SK-N-SH (cell line): ENCODE measurements at regions not wholly inside any gene's neighbourhood (a gene's known extent, or its start where the extent isn't known, plus 50 kb on each side); places are given as distances from the start of the nearest gene placed in this dataset.

Experiments used
- CTCF ChIA-PET: fragments of 300-600, 350-600 bp; formaldehyde crosslinking; extraction: SDS; loops from one replicate; lab custom pipeline; 2021; lab: Yijun Ruan, JAX
- POLR2A ChIA-PET: fragments of 350-600 bp; sonication (Branson Sonifier 250); formaldehyde crosslinking; extraction: SDS; loops from one replicate; lab custom pipeline; 2020; ENCODE audit warnings: antibody characterized with exemption, inconsistent platforms; lab: Yijun Ruan, JAX
- DNase-seq: peaks from one replicate; pipeline ENCODE4 v3.0.0; 2012
- H2AFZ ChIP-seq: fragments of 200-600 bp; sonication (generic); 2 replicates; pipeline ENCODE4 v1.8.1; 2016; ENCODE audit warnings: antibody characterized with exemption, mild to moderate bottlenecking, low read depth
- H3F3A ChIP-seq: fragments of 200-600 bp; sonication (generic); replicated peaks from 2 replicates; pipeline ENCODE3; 2016; ENCODE audit warnings: antibody characterized with exemption, mild to moderate bottlenecking; ENCODE audit not compliant: insufficient read depth
- H3K27ac ChIP-seq, 2 experiments: fragments of 200-500 bp in 1 of 2; fragments of 200-600 bp in 1 of 2; sonication (Bioruptor generic) in 1 of 2; sonication (generic), shearing (Covaris generic) in 1 of 2; 2 replicates each; pipeline versions ENCODE4 v1.5.1 to v1.6.1; 2014 to 2016; ENCODE audit warnings: low read depth in 2 of 2, inconsistent platforms in 1 of 2, low read length in 1 of 2, mild to moderate bottlenecking in 1 of 2, mixed read lengths in 1 of 2
- H3K27me3 ChIP-seq: fragments of 200-600 bp; sonication (generic), shearing (Covaris generic); 2 replicates; pipeline ENCODE4 v1.6.1; 2016; ENCODE audit warnings: mixed run types; ENCODE audit not compliant: insufficient read depth
- H3K36me3 ChIP-seq, 2 experiments: fragments of 200-500 bp in 1 of 2; fragments of 200-600 bp in 1 of 2; sonication (Bioruptor generic) in 1 of 2; sonication (generic) in 1 of 2; replicated peaks in 1 of 2; 2 replicates each; pipeline versions ENCODE3 to v1.5.1; 2014 to 2016; ENCODE audit warnings: low read length in 1 of 2, mild to moderate bottlenecking in 1 of 2; ENCODE audit not compliant: insufficient read depth in 2 of 2, control insufficient read depth in 1 of 2
- H3K4me1 ChIP-seq, 2 experiments: fragments of 200-500 bp in 1 of 2; fragments of 200-600 bp in 1 of 2; sonication (Bioruptor generic) in 1 of 2; sonication (generic), shearing (Covaris generic) in 1 of 2; 2 replicates each; pipeline versions ENCODE4 v1.5.1 to v1.6.1; 2014 to 2016; ENCODE audit warnings: low read depth in 1 of 2, low read length in 1 of 2, mixed run types in 1 of 2; ENCODE audit not compliant: insufficient read depth in 2 of 2, control insufficient read depth in 1 of 2
- H3K4me2 ChIP-seq: fragments of 200-600 bp; sonication (generic), shearing (Covaris generic); 2 replicates; pipeline ENCODE4 v1.6.1; 2017; ENCODE audit warnings: mixed run types
- H3K4me3 ChIP-seq, 2 experiments: fragments of 200-500 bp in 1 of 2; fragments of 200-600 bp in 1 of 2; sonication (Bioruptor generic) in 1 of 2; sonication (generic), shearing (Covaris generic) in 1 of 2; 2 replicates each; pipeline versions ENCODE4 v1.5.1 to v1.8.1; 2014 to 2016; ENCODE audit warnings: low read depth in 2 of 2, inconsistent platforms in 1 of 2, low read length in 1 of 2, mild to moderate bottlenecking in 1 of 2, mixed read lengths in 1 of 2, moderate library complexity in 1 of 2
- H3K79me2 ChIP-seq: fragments of 200-600 bp; sonication (generic); 2 replicates; pipeline ENCODE4 v1.8.1; 2017; ENCODE audit warnings: mild to moderate bottlenecking; ENCODE audit not compliant: insufficient read depth
- H3K9ac ChIP-seq: fragments of 200-600 bp; sonication (generic); 2 replicates; pipeline ENCODE4 v1.6.1; 2017; ENCODE audit warnings: mixed run types
- H3K9me2 ChIP-seq: fragments of 200-600 bp; sonication (generic); 2 replicates; pipeline ENCODE4 v1.6.1; 2017; ENCODE audit warnings: mixed run types
- H3K9me3 ChIP-seq: fragments of 200-600 bp; sonication (generic); 2 replicates; pipeline ENCODE4 v1.6.1; 2017; ENCODE audit warnings: mixed run types, mild to moderate bottlenecking, moderate library complexity
- H4K20me1 ChIP-seq: fragments of 200-600 bp; sonication (generic); 2 replicates; pipeline ENCODE4 v1.6.1; 2017; ENCODE audit warnings: mild to moderate bottlenecking, mixed run types; ENCODE audit not compliant: insufficient read depth
- CHD2 ChIP-seq: fragments of 150-350 bp; IDR thresholded peaks from 2 replicates; pipeline ENCODE4 v1.6.1; 2018; ENCODE audit warnings: low read length; ENCODE audit not compliant: partially characterized antibody
- CTCF ChIP-seq: fragments of 200-600 bp; sonication (generic); IDR thresholded peaks from 2 replicates; pipeline ENCODE4 v1.6.1; 2017; ENCODE audit warnings: antibody characterized with exemption, mild to moderate bottlenecking, moderate library complexity
- EP300 ChIP-seq, 2 experiments: IDR thresholded peaks; 2 replicates each; pipeline versions ENCODE4 v1.4.0 to v1.6.1; 2012; ENCODE audit warnings: borderline replicate concordance in 1 of 2, low read depth in 1 of 2, low read length in 1 of 2
- FOSL2 ChIP-seq: IDR thresholded peaks from 2 replicates; pipeline ENCODE4 v1.4.0; 2012; ENCODE audit warnings: low read depth, mild to moderate bottlenecking, moderate library complexity, borderline replicate concordance
- GABPA ChIP-seq: IDR thresholded peaks from 2 replicates; pipeline ENCODE4 v1.4.0; 2012; ENCODE audit warnings: low read depth, mild to moderate bottlenecking
- GATA2 ChIP-seq: sonication (generic); formaldehyde crosslinking; IDR thresholded peaks from 2 replicates; pipeline ENCODE4 v1.5.0; 2020; ENCODE audit warnings: mild to moderate bottlenecking, missing genetic modification reagents
- IRF3 ChIP-seq: fragments of 150-350 bp; IDR thresholded peaks from 2 replicates; pipeline ENCODE4 v1.6.1; 2016; ENCODE audit warnings: mild to moderate bottlenecking, low read depth, low read length
- MEF2A ChIP-seq: IDR thresholded peaks from 2 replicates; pipeline ENCODE4 v1.4.0; 2012; ENCODE audit warnings: low read depth, borderline replicate concordance
- POLR2AphosphoS5 ChIP-seq: IDR thresholded peaks from 2 replicates; pipeline ENCODE4 v1.6.1; 2012; ENCODE audit warnings: low read depth, low read length
- RCOR1 ChIP-seq: fragments of 150-350 bp; IDR thresholded peaks from 2 replicates; pipeline ENCODE4 v1.6.1; 2017; ENCODE audit warnings: antibody characterized with exemption, low read length
- SIN3A ChIP-seq: IDR thresholded peaks from 2 replicates; pipeline ENCODE4 v1.6.1; 2012; ENCODE audit warnings: low read depth, mild to moderate bottlenecking, low read length, moderate library complexity, borderline replicate concordance
- TCF12 ChIP-seq: IDR thresholded peaks from 2 replicates; pipeline ENCODE4 v1.4.0; 2012
- YY1 ChIP-seq: IDR thresholded peaks from 2 replicates; pipeline ENCODE4 v1.4.0; 2012; ENCODE audit warnings: low read depth, mild to moderate bottlenecking
- WGBS: methylation state at CpG from one replicate; pipeline ENCODE4 v1.1.6; 2017; ENCODE audit warnings: low lambda C conversion rate; 5-methylcytosine and 5-hydroxymethylcytosine counted together

- TF ChIP-seq GABPA, result no peak
- no peak for TF ChIP-seq CHD2
- TF ChIP-seq YY1, result no peak
- TF ChIP-seq TCF12, result no peak
- no peak for TF ChIP-seq POLR2AphosphoS5
- TF ChIP-seq CTCF, result no peak
- TF ChIP-seq GATA2 (CRISPR knock-in tag), result no peak
- no peak for TF ChIP-seq SIN3A
- TF ChIP-seq IRF3, result no peak
- no peak for TF ChIP-seq MEF2A
These were observed 322.8 kb upstream of the SORCS1 start (continued) for GRCh38 chr10:107487284-107487683.

GRCh38 chr10:107485019-107485418, 320.5 kb upstream of the SORCS1 start:
- peaks cover 0 to 5% of the 10 kb centered on the region in 2 experiments; a peak in 2 of 4 replicates for H3K4me1 ChIP-seq
- no peaks in the 10 kb centered on the region for H3K79me2 ChIP-seq
- H4K20me1 ChIP-seq, result no peaks in the 10 kb centered on the region
- H3K4me3 ChIP-seq, result no peak overlapping the region
- H2AFZ ChIP-seq, result no peak overlapping the region
- ChIA-PET POLR2A (no interaction called here), CTCF (interaction anchor here (1.2 kb wide), 1 partner anchor 41 kb away, joined by 3 read pairs; no protein-coding TSS in a partner anchor)
- no peak overlapping the region for H3K9ac ChIP-seq
- H3K36me3 ChIP-seq, result no peaks in the 10 kb centered on the region
- 23% methylated on average over 2 of the region's 2 CpGs for WGBS
- no peaks in the 10 kb centered on the region for H3K9me2 ChIP-seq
- peak overlapping the region in 1 of 2 experiments; percentile 62; a peak in 2 of 4 replicates for H3K27ac ChIP-seq
- DNase-seq, result peak; percentile 18
- no peaks in the 10 kb centered on the region for H3K27me3 ChIP-seq
- H3F3A ChIP-seq, result no peaks in the 10 kb centered on the region
- TF ChIP-seq RCOR1 (peak; percentile 78), FOSL2 (no peak), POLR2AphosphoS5 (no peak), SIN3A (no peak), IRF3 (no peak), EP300 (IDR thresholded peaks at IDR 0.05; ENCODE audit: borderline replicate concordance in 1 of 2, low read depth in 1 of 2, low read length in 1 of 2) (peak in 1 of 2 experiments; percentile 88; a peak in 2 of 4 replicates), MEF2A (no peak), GATA2 (CRISPR knock-in tag) (peak; percentile 37; the same call in 1 of the 2 replicates), TCF12 (peak; percentile 46; the same call in 1 of the 2 replicates)
- TF ChIP-seq, all 33 proteins: peak for 4
- H3K9me3 ChIP-seq, result no peaks in the 10 kb centered on the region
- H3K4me2 ChIP-seq, result no peak overlapping the region
